GM12892 (cell line): ENCODE measurements at regions not wholly inside any gene's neighbourhood (a gene's known extent, or its start where the extent isn't known, plus 50 kb on each side); places are given as distances from the start of the nearest gene placed in this dataset.

Experiments used
- POLR2A ChIP-seq: IDR thresholded peaks from 2 replicates; pipeline ENCODE4 v1.6.1; 2011; ENCODE audit warnings: low read depth, low read length, control low read depth
- POLR2AphosphoS5 ChIP-seq: IDR thresholded peaks from 2 replicates; pipeline ENCODE4 v1.6.1; 2011; ENCODE audit warnings: low read depth, low read length, control low read depth
- TAF1 ChIP-seq: IDR thresholded peaks from 2 replicates; pipeline ENCODE4 v1.6.1; 2011; ENCODE audit warnings: low read depth, mild to moderate bottlenecking, control low read depth, low read length, borderline replicate concordance

- TF ChIP-seq POLR2A (no peak), POLR2AphosphoS5 (no peak), TAF1 (no peak)
Observed at GRCh38 chrX:22652596-22652995, 347.2 kb upstream of the DDX53 start.
